Esophagus muscularis mucosa (tissue), 4 donors: ENCODE measurements at regions not wholly inside any gene's neighbourhood (a gene's known extent, or its start where the extent isn't known, plus 50 kb on each side); places are given as distances from the start of the nearest gene placed in this dataset.

Experiments
- DNase-seq: peaks from one replicate; pipeline ENCODE4 v3.0.0-alpha.2; 2017; ENCODE audit errors: extremely low spot score
- H3K27ac ChIP-seq, 4 donors: fragments of 200-600 bp; sonication (generic); replicated peaks in 1 of 4; 1 replicate in 3 of 4; 2 replicates in 1 of 4; pipeline ENCODE4 v1.5.1; 2016 to 2019; ENCODE audit warnings: mild to moderate bottlenecking in 1 of 4
- H3K27me3 ChIP-seq, 4 donors: fragments of 200-600 bp; sonication (generic); one replicate each; pipeline versions ENCODE4 v1.5.1 to v1.6.0; 2016 to 2019
- H3K36me3 ChIP-seq, 4 donors: fragments of 200-600 bp; sonication (generic); one replicate each; pipeline ENCODE4 v1.5.1; 2016 to 2019
- H3K4me1 ChIP-seq, 4 donors: fragments of 200-600 bp; sonication (generic); one replicate each; pipeline ENCODE4 v1.5.1; 2016 to 2019
- H3K4me3 ChIP-seq, 4 donors: fragments of 200-600 bp; sonication (generic); 1 replicate in 2 of 4; 2 replicates in 2 of 4; pipeline ENCODE4 v1.5.1; 2016 to 2019; ENCODE audit warnings: mild to moderate bottlenecking in 4 of 4, moderate library complexity in 1 of 4
- H3K9me3 ChIP-seq, 4 donors: fragments of 200-600 bp; sonication (generic); 1 replicate in 3 of 4; 2 replicates in 1 of 4; pipeline ENCODE4 v1.5.1; 2016 to 2019
- CTCF ChIP-seq, 3 experiments: fragments of 200-600 bp in 2 of 3; fragments of 450-650 bp in 1 of 3; sonication (generic) in 2 of 3; IDR thresholded peaks; one replicate each; pipeline ENCODE4 v1.5.1; 2017 to 2019; ENCODE audit warnings: antibody characterized with exemption in 3 of 3, mild to moderate bottlenecking in 2 of 3, moderate library complexity in 1 of 3
- EP300 ChIP-seq: sonication (generic); formaldehyde crosslinking; IDR thresholded peaks from one replicate; pipeline ENCODE4 v1.6.1; 2017; ENCODE audit warnings: antibody characterized with exemption
- POLR2A ChIP-seq: fragments of 450-650 bp; IDR thresholded peaks from one replicate; pipeline ENCODE4 v1.6.1; 2017; ENCODE audit warnings: antibody characterized with exemption, moderate library complexity, mild to moderate bottlenecking, low read depth
- POLR2AphosphoS5 ChIP-seq, 2 donors: sonication (generic); formaldehyde crosslinking; IDR thresholded peaks; one replicate each; pipeline ENCODE4 v1.6.1; 2017; ENCODE audit warnings: antibody characterized with exemption in 2 of 2
- WGBS: methylation state at CpG from one replicate; pipeline ENCODE4 v1.1.5; 2018; 5-methylcytosine and 5-hydroxymethylcytosine counted together
- intact Hi-C: fragments of 100-400 bp; cut with DNase I; formaldehyde crosslinking; loops from one replicate; pipeline ENCODE4 v1.15.1; 2023

- H3K36me3 ChIP-seq: no peaks in the 10 kb centered on the region
- no peak overlapping the region for H3K27ac ChIP-seq
- no peaks in the 10 kb centered on the region for H3K27me3 ChIP-seq
- peaks cover 0 to 6% (median 2%) of the 10 kb centered on the region in 4 donors for H3K4me1 ChIP-seq
- no peak overlapping the region for H3K4me3 ChIP-seq
- no peaks in the 10 kb centered on the region for H3K9me3 ChIP-seq
- TF ChIP-seq POLR2AphosphoS5 (IDR thresholded peaks at IDR 0.05): no peak
- TF ChIP-seq POLR2A: no peak
- TF ChIP-seq CTCF (IDR thresholded peaks at IDR 0.05): no peak
- no peak for TF ChIP-seq EP300
- intact Hi-C loops: no loop called here
- DNase-seq: no peak
- WGBS: 87% methylated on average over 4 of the region's 4 CpGs
Measured at GRCh38 chr10:110378006-110378405, 73.3 kb upstream of the SMNDC1 start.

DNA sequence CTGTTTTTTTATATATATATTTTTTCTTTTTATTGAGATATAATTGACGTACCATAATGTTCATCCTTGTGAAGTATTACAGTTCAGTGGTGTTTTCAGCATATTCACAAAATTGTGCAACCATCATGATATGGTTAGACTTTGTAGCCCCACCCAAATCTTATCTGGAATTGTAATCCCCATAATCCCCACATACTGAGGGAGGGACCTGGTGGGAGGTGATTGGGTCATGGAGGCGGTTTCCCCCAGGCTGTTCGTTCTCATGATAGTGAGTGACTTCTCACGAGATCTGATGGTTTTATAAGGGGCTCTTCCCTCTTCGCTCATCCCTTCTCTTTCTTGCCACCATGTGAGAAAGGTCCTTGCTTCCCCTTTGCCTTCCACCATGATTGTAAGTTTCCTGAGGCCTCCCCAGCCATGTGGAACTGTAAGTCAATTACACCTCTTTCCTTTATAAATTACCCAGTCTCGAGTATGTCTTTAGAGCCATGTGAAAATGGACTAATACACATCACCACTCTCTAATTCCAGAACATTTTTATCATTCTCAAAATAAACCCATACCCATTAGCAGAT lies 73.9 kb upstream of the SMNDC1 start:
- H3K27me3 ChIP-seq: no peaks in the 10 kb centered on the region
- WGBS: 97% methylated on average over 6 of the region's 6 CpGs
- H3K4me1 ChIP-seq: peaks cover 0 to 6% (median 2%) of the 10 kb centered on the region in 4 donors
- H3K9me3 ChIP-seq: no peaks in the 10 kb centered on the region
- DNase-seq: no peak
- intact Hi-C loops: no loop called here
- H3K4me3 ChIP-seq: no peak overlapping the region
- TF ChIP-seq POLR2A (no peak), CTCF (IDR thresholded peaks at IDR 0.05) (no peak), POLR2AphosphoS5 (IDR thresholded peaks at IDR 0.05) (no peak), EP300 (no peak)
- no peak overlapping the region for H3K27ac ChIP-seq
- H3K36me3 ChIP-seq: no peaks in the 10 kb centered on the region

GRCh38 chr10:110379831-110380230 lies 75.1 kb upstream of the SMNDC1 start:
- H3K4me3 ChIP-seq: no peak overlapping the region
- no peaks in the 10 kb centered on the region for H3K27me3 ChIP-seq
- intact Hi-C loops: no loop called here
- TF ChIP-seq POLR2AphosphoS5 (IDR thresholded peaks at IDR 0.05): no peak
- TF ChIP-seq CTCF (IDR thresholded peaks at IDR 0.05): no peak
- TF ChIP-seq EP300: no peak
- no peak for TF ChIP-seq POLR2A
- H3K9me3 ChIP-seq: no peaks in the 10 kb centered on the region
- H3K27ac ChIP-seq: no peak overlapping the region
- no peaks in the 10 kb centered on the region for H3K36me3 ChIP-seq
- peaks cover 0 to 6% (median 2%) of the 10 kb centered on the region in 4 donors for H3K4me1 ChIP-seq
- DNase-seq: no peak
- 53% methylated on average over 2 of the region's 2 CpGs for WGBS

GRCh38 chr10:110380293-110380692 lies 75.6 kb upstream of the SMNDC1 start:
- intact Hi-C loops: no loop called here
- no peaks in the 10 kb centered on the region for H3K36me3 ChIP-seq
- H3K27me3 ChIP-seq: no peaks in the 10 kb centered on the region
- no peaks in the 10 kb centered on the region for H3K9me3 ChIP-seq
- DNase-seq: no peak
- TF ChIP-seq CTCF (IDR thresholded peaks at IDR 0.05) (no peak), POLR2A (no peak), POLR2AphosphoS5 (IDR thresholded peaks at IDR 0.05) (no peak), EP300 (no peak)
- H3K27ac ChIP-seq: no peak overlapping the region
- no peak overlapping the region for H3K4me3 ChIP-seq
- peaks cover 0 to 6% (median 2%) of the 10 kb centered on the region in 4 donors for H3K4me1 ChIP-seq

- H3K4me1 ChIP-seq: no peaks in the 10 kb centered on the region
- whole genome bisulfite sequencing: 90% methylated on average over 5 of the region's 5 CpGs
Measured at GRCh38 chr10:110382695-110383094, 78.0 kb upstream of the SMNDC1 start.

More at GRCh38 chr10:110382695-110383094, 78.0 kb upstream of the SMNDC1 start:
- intact Hi-C loops: no loop called here
- no peak for TF ChIP-seq POLR2AphosphoS5 (IDR thresholded peaks at IDR 0.05)
- TF ChIP-seq CTCF (IDR thresholded peaks at IDR 0.05): no peak
- no peak for TF ChIP-seq POLR2A
- TF ChIP-seq EP300: no peak
- no peaks in the 10 kb centered on the region for H3K9me3 ChIP-seq
- no peak overlapping the region for H3K4me3 ChIP-seq
- H3K36me3 ChIP-seq: no peaks in the 10 kb centered on the region
- DNase-seq: no peak
- H3K27ac ChIP-seq: no peak overlapping the region
- no peaks in the 10 kb centered on the region for H3K27me3 ChIP-seq
